ENCODE measurements at regions not wholly inside any gene's neighbourhood (a gene's known extent, or its start where the extent isn't known, plus 50 kb on each side); places are given as distances from the start of the nearest gene placed in this dataset.

DNA sequence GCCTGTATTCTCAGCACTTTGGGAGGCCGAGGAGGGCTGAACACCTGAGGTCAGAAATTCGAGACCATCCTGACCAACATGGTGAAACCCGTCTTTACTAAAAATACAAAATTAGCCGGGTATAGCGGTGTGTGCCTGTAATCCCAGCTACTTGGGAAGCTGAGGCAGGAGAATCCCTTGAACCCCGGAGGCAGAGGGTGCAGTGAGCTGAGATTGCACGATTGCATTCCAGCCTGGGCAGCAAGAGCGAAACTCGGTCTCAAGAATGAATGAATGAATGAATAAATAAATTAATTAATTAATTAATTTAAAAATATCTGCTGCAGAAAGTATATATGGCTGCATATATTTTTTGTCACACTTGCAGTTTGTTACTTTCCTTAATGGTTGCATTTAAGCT lies 781.8 kb downstream of the DNAJB9 start:
- TF ChIP-seq ZNF274 (IDR thresholded peaks at IDR 0.05; ENCODE audit: low read depth, low read length) (no peak), YY1 (IDR thresholded peaks at IDR 0.05; ENCODE audit: insufficient read depth, insufficient read length) (no peak)
